ENCODE measurements at regions not wholly inside any gene's neighbourhood (a gene's known extent, or its start where the extent isn't known, plus 50 kb on each side); places are given as distances from the start of the nearest gene placed in this dataset.
A peak's percentile ranks its signal among the peaks of the same experiment; 100 is the strongest.

DNA sequence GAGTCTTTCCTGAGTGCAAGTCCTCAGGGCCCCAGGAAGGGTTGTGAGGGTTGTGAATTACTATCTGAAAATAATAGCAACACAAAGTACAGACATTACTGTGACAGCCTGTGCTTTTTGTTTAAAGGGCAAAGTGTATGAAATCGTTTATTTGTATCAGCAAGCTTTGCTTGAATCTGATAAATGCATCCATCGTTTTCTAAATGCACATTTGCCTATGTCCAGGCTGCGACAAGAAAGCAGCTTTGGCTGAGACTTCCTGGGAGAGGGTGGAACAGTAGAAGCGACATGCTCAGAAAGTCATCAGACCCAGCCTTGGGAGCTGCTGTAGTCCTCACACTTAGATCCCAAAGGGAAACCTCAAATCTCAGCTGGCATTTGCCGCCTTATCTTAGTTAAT lies 524.2 kb upstream of the SALL3 start:
- no peaks in the 10 kb centered on the region for H3K9me3 Mint-ChIP-seq
- H3K9me3 ChIP-seq: no peaks in the 10 kb centered on the region
- no peak overlapping the region for H3K27ac Mint-ChIP-seq

DNA sequence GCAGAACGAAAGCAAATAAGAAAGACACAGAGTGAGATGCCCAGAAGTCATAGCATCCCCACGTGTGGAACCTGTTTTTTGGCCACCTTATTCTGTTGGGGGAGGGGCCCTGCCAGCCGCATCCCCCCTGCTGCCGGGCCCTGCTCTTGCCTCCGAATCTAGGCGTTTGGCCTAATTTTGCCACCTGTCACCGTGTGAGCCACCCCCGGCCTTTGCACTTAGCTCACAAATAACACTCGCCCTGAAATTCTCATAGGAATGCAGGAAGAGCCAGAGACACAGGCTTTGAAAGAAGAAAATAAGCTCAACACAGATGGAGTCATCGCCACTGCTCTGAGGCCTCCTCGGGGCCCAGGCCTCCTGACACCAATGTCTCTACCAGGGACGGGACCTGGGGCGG lies 522.6 kb upstream of the SALL3 start:
- ATAC-seq (replicated peaks in 1 of 4): no peak
- H3K36me3 ChIP-seq (ENCODE audit: control insufficient read depth in 2 of 2, extremely low read depth in 1 of 2, insufficient read depth in 1 of 2, low read length in 1 of 2): no peaks in the 10 kb centered on the region
- POLR2A ChIA-PET: no interaction called here

More for the DNA sequence above, 524.2 kb upstream of the SALL3 start:
- H3K4me1 Mint-ChIP-seq: peaks cover 0 to 4% (median 0%) of the 10 kb centered on the region in 3 donors
- ATAC-seq (replicated peaks in 1 of 4) (no peak), DNase-seq (no peak)
- Histone ChIP-seq H3K4me3 (ENCODE audit: control insufficient read depth in 1 of 2, extremely low read depth in 1 of 2, low read length in 1 of 2) (no peak overlapping the region), H3K27me3 (replicated peaks in 1 of 2; ENCODE audit: control insufficient read depth in 2 of 2, extremely low read depth in 1 of 2, insufficient read depth in 2 of 2, low read length in 1 of 2) (no peaks in the 10 kb centered on the region), H3K4me1 (ENCODE audit: control insufficient read depth in 1 of 2, extremely low read depth in 1 of 2, insufficient read depth in 2 of 2, low read length in 2 of 2) (no peaks in the 10 kb centered on the region), H3K27ac (ENCODE audit: low read length) (no peak overlapping the region), H3K36me3 (ENCODE audit: control insufficient read depth in 2 of 2, extremely low read depth in 1 of 2, insufficient read depth in 1 of 2, low read length in 1 of 2) (no peaks in the 10 kb centered on the region)
- H3K27me3 Mint-ChIP-seq: no peaks in the 10 kb centered on the region
- H3K36me3 Mint-ChIP-seq: no peaks in the 10 kb centered on the region
- ChIA-PET POLR2A (no interaction called here), CTCF (interaction anchor here in 1 of 2 donors (0.6 kb wide), 1 partner anchor 20 kb away, joined by 3 read pairs; no protein-coding TSS in a partner anchor)
- WGBS (ENCODE audit: insufficient coverage): 100% methylated on average over 2 of the region's 5 CpGs
- no peak overlapping the region for H3K4me3 Mint-ChIP-seq

DNA sequence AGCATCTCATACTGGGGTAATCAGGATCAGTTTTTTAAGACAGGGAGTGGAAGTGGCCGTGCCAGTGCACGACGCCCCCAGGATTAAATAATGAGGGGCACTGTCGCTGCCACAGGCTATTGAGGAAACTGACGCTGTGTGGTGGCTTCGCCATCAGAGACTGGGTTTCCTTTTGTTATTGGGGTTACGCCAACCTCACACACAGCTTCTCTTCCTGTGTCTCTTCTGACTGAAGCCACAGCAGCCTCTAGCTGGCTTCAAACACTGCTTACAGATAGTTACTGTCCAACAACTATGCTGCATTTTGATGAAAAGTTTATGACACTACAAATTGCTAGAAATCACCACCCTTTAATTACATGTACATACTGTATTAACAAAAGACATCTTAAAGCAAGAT lies 521.9 kb upstream of the SALL3 start:
- ATAC-seq (replicated peaks in 1 of 4): peak in 1 of 4 experiments; percentile 46
- no peaks in the 10 kb centered on the region for H3K36me3 Mint-ChIP-seq
- Histone ChIP-seq H3K27ac (ENCODE audit: low read length) (no peak overlapping the region), H3K9me3 (no peaks in the 10 kb centered on the region), H3K4me3 (ENCODE audit: control insufficient read depth in 1 of 2, extremely low read depth in 1 of 2, low read length in 1 of 2) (no peak overlapping the region), H3K27me3 (replicated peaks in 1 of 2; ENCODE audit: control insufficient read depth in 2 of 2, extremely low read depth in 1 of 2, insufficient read depth in 2 of 2, low read length in 1 of 2) (no peaks in the 10 kb centered on the region), H3K4me1 (ENCODE audit: control insufficient read depth in 1 of 2, extremely low read depth in 1 of 2, insufficient read depth in 2 of 2, low read length in 2 of 2) (no peaks in the 10 kb centered on the region), H3K36me3 (ENCODE audit: control insufficient read depth in 2 of 2, extremely low read depth in 1 of 2, insufficient read depth in 1 of 2, low read length in 1 of 2) (no peaks in the 10 kb centered on the region)
- H3K4me1 Mint-ChIP-seq: peaks cover 0 to 4% (median 0%) of the 10 kb centered on the region in 3 donors
- no peak overlapping the region for H3K27ac Mint-ChIP-seq
- H3K4me3 Mint-ChIP-seq: no peak overlapping the region
- ChIA-PET CTCF (interaction anchor here in 1 of 2 donors (0.6 kb wide), 1 partner anchor 237 kb away, joined by 3 read pairs; no protein-coding TSS in a partner anchor), POLR2A (no interaction called here)
- peaks cover 0 to 5% (median 2%) of the 10 kb centered on the region in 3 donors for H3K9me3 Mint-ChIP-seq
- H3K27me3 Mint-ChIP-seq: no peaks in the 10 kb centered on the region
- DNase-seq: no peak
- 35% methylated on average over 7 of the region's 7 CpGs for WGBS (ENCODE audit: insufficient coverage)

More for the DNA sequence above, 522.6 kb upstream of the SALL3 start:
- CTCF ChIA-PET: interaction anchor here in 1 of 2 donors (0.6 kb wide), 1 partner anchor 238 kb away, joined by 3 read pairs; no protein-coding TSS in a partner anchor
- WGBS (ENCODE audit: insufficient coverage): 77% methylated on average over 11 of the region's 13 CpGs
- no peak for DNase-seq
- no peaks in the 10 kb centered on the region for H3K27me3 ChIP-seq (replicated peaks in 1 of 2; ENCODE audit: control insufficient read depth in 2 of 2, extremely low read depth in 1 of 2, insufficient read depth in 2 of 2, low read length in 1 of 2)
- H3K4me1 ChIP-seq (ENCODE audit: control insufficient read depth in 1 of 2, extremely low read depth in 1 of 2, insufficient read depth in 2 of 2, low read length in 2 of 2): no peaks in the 10 kb centered on the region
- H3K9me3 Mint-ChIP-seq: peaks cover 0 to 4% (median 2%) of the 10 kb centered on the region in 3 donors
- H3K9me3 ChIP-seq: no peaks in the 10 kb centered on the region
- H3K4me3 ChIP-seq (ENCODE audit: control insufficient read depth in 1 of 2, extremely low read depth in 1 of 2, low read length in 1 of 2): no peak overlapping the region
- H3K27me3 Mint-ChIP-seq: no peaks in the 10 kb centered on the region
- H3K27ac Mint-ChIP-seq: no peak overlapping the region
- H3K4me1 Mint-ChIP-seq: peaks cover 0 to 4% (median 0%) of the 10 kb centered on the region in 3 donors
- no peaks in the 10 kb centered on the region for H3K36me3 Mint-ChIP-seq
- no peak overlapping the region for H3K27ac ChIP-seq (ENCODE audit: low read length)
- no peak overlapping the region for H3K4me3 Mint-ChIP-seq

DNA sequence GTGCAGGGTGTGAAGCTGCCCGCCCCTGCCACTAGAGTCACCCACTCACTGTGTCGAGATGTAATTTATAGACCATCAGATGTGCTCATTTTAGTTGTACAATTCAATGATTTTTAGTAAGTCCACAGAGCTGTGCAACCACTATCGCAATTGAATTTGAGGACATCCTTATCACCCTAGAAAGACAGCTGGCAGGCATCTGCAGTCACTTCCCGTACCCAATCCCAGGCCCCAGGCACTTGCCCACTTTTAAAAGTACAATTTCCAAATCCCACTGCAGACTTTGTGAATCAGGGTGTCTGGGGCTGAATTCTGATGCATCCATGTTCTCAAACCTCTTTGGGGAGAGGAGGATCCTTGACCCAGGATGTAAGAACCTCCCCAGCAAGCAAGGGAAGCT lies 521.3 kb upstream of the SALL3 start:
- peaks cover 0 to 6% (median 3%) of the 10 kb centered on the region in 3 donors for H3K9me3 Mint-ChIP-seq
- H3K4me3 Mint-ChIP-seq: no peak overlapping the region
- no peak overlapping the region for H3K27ac ChIP-seq (ENCODE audit: low read length)
- no peaks in the 10 kb centered on the region for H3K27me3 ChIP-seq (replicated peaks in 1 of 2; ENCODE audit: control insufficient read depth in 2 of 2, extremely low read depth in 1 of 2, insufficient read depth in 2 of 2, low read length in 1 of 2)
- no peak overlapping the region for H3K27ac Mint-ChIP-seq
- no peaks in the 10 kb centered on the region for H3K27me3 Mint-ChIP-seq
- WGBS (ENCODE audit: insufficient coverage): 45% methylated on average over 2 of the region's 4 CpGs
- H3K36me3 Mint-ChIP-seq: no peaks in the 10 kb centered on the region
- no peak for ATAC-seq (replicated peaks in 1 of 4)
- no peaks in the 10 kb centered on the region for H3K9me3 ChIP-seq
- H3K4me3 ChIP-seq (ENCODE audit: control insufficient read depth in 1 of 2, extremely low read depth in 1 of 2, low read length in 1 of 2): no peak overlapping the region
- ChIA-PET POLR2A (no interaction called here), CTCF (no interaction called here)
- DNase-seq: no peak
- H3K4me1 Mint-ChIP-seq: peaks cover 0 to 4% (median 0%) of the 10 kb centered on the region in 3 donors
- H3K36me3 ChIP-seq (ENCODE audit: control insufficient read depth in 2 of 2, extremely low read depth in 1 of 2, insufficient read depth in 1 of 2, low read length in 1 of 2): no peaks in the 10 kb centered on the region
- no peaks in the 10 kb centered on the region for H3K4me1 ChIP-seq (ENCODE audit: control insufficient read depth in 1 of 2, extremely low read depth in 1 of 2, insufficient read depth in 2 of 2, low read length in 2 of 2)

DNA sequence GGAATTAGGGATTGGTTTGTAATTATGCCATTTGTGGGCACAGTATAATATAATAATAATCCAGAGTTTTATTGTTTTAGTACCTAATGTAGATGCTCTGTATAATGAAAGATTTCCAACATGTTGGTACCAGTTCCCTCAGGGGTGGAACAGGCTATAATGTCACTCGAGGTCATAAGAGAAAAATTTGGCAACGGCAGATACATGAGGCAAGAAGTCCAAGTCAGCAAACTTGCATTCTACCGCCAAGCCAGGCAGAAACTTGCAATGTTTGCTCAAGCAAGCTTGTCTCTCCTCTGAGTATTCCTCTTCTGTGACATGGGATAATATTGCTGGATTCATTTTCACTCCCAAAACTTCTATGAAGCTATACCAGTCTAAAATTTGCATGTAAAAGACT lies 520.0 kb upstream of the SALL3 start:
- 70% methylated on average over 2 of the region's 3 CpGs for WGBS (ENCODE audit: insufficient coverage)
- Mint-ChIP-seq H3K9me3 (peaks cover 0 to 18% (median 15%) of the 10 kb centered on the region in 3 donors), H3K4me1 (peaks cover 0 to 4% (median 0%) of the 10 kb centered on the region in 3 donors), H3K4me3 (no peak overlapping the region), H3K36me3 (no peaks in the 10 kb centered on the region), H3K27ac (no peak overlapping the region), H3K27me3 (no peaks in the 10 kb centered on the region)
- ATAC-seq (replicated peaks in 1 of 4): no peak
- Histone ChIP-seq H3K27me3 (replicated peaks in 1 of 2; ENCODE audit: control insufficient read depth in 2 of 2, extremely low read depth in 1 of 2, insufficient read depth in 2 of 2, low read length in 1 of 2) (no peaks in the 10 kb centered on the region), H3K4me1 (ENCODE audit: control insufficient read depth in 1 of 2, extremely low read depth in 1 of 2, insufficient read depth in 2 of 2, low read length in 2 of 2) (no peaks in the 10 kb centered on the region), H3K9me3 (no peaks in the 10 kb centered on the region), H3K4me3 (ENCODE audit: control insufficient read depth in 1 of 2, extremely low read depth in 1 of 2, low read length in 1 of 2) (no peak overlapping the region), H3K36me3 (ENCODE audit: control insufficient read depth in 2 of 2, extremely low read depth in 1 of 2, insufficient read depth in 1 of 2, low read length in 1 of 2) (no peaks in the 10 kb centered on the region), H3K27ac (ENCODE audit: low read length) (no peak overlapping the region)
- no peak for DNase-seq
- ChIA-PET POLR2A (no interaction called here), CTCF (no interaction called here)

DNA sequence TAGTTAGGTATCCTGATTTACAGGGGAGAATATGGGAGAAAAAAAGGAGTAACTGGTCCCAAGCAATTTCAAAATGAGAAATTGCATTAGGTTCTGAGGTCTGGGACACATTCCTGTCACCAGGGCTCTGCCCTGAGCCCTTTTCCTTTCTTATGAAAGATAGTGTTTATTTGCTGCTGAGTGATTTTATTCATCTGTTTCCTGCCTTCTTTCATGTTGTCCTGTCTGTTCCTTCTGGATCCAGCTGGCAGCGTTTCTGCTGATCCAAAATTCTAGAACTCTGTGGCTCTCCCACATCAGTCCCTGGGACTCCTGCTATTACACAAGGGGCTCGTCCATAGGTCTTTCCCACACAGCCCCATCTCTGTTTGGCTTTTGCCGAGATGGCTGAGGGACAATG lies 519.1 kb upstream of the SALL3 start:
- H3K27me3 Mint-ChIP-seq: no peaks in the 10 kb centered on the region
- Histone ChIP-seq H3K27ac (ENCODE audit: low read length) (no peak overlapping the region), H3K36me3 (ENCODE audit: control insufficient read depth in 2 of 2, extremely low read depth in 1 of 2, insufficient read depth in 1 of 2, low read length in 1 of 2) (no peaks in the 10 kb centered on the region), H3K4me1 (ENCODE audit: control insufficient read depth in 1 of 2, extremely low read depth in 1 of 2, insufficient read depth in 2 of 2, low read length in 2 of 2) (no peaks in the 10 kb centered on the region), H3K27me3 (replicated peaks in 1 of 2; ENCODE audit: control insufficient read depth in 2 of 2, extremely low read depth in 1 of 2, insufficient read depth in 2 of 2, low read length in 1 of 2) (no peaks in the 10 kb centered on the region), H3K4me3 (ENCODE audit: control insufficient read depth in 1 of 2, extremely low read depth in 1 of 2, low read length in 1 of 2) (no peak overlapping the region), H3K9me3 (no peaks in the 10 kb centered on the region)
- WGBS (ENCODE audit: insufficient coverage): 89% methylated on average over 1 of the region's 3 CpGs
- POLR2A ChIA-PET: no interaction called here
- CTCF ChIA-PET: no interaction called here
- H3K9me3 Mint-ChIP-seq: peaks cover 0 to 27% (median 17%) of the 10 kb centered on the region in 3 donors
- peaks cover 0 to 4% (median 0%) of the 10 kb centered on the region in 3 donors for H3K4me1 Mint-ChIP-seq
- H3K4me3 Mint-ChIP-seq: no peak overlapping the region
- H3K27ac Mint-ChIP-seq: no peak overlapping the region
- ATAC-seq (replicated peaks in 1 of 4): no peak
- DNase-seq: no peak
- H3K36me3 Mint-ChIP-seq: no peaks in the 10 kb centered on the region

DNA sequence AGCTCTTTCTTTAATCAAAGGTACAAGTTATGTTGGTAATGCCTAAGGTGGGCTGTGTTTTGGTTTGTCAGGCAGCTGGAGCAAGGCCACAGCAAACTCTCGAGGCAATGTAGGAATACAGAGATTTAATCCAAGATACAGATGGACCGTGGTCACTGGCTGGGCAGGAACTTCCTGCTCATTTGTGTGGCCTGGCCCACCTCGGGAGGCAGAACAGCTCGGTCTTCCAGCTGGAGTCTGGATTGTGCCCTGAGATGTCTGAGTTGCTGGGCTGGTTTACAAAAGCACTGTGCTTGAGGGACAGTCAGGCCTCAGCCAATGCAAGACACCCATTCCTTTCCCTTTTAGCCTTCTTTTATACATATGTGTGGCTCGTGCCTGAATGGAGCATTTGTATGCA lies 506.1 kb upstream of the SALL3 start:
- Mint-ChIP-seq H3K36me3 (no peaks in the 10 kb centered on the region), H3K4me1 (no peaks in the 10 kb centered on the region), H3K27me3 (peaks cover 0 to 2% of the 10 kb centered on the region in 2 donors), H3K4me3 (no peak overlapping the region), H3K9me3 (no peaks in the 10 kb centered on the region), H3K27ac (no peak overlapping the region)
- ChIA-PET POLR2A (no interaction called here), CTCF (no interaction called here)
- Histone ChIP-seq H3K4me3 (ENCODE audit: control insufficient read depth in 1 of 2, extremely low read depth in 1 of 2, low read length in 1 of 2) (no peak overlapping the region), H3K36me3 (ENCODE audit: control insufficient read depth in 2 of 2, extremely low read depth in 1 of 2, insufficient read depth in 1 of 2, low read length in 1 of 2) (no peaks in the 10 kb centered on the region), H3K9me3 (no peaks in the 10 kb centered on the region), H3K27me3 (replicated peaks in 1 of 2; ENCODE audit: control insufficient read depth in 2 of 2, extremely low read depth in 1 of 2, insufficient read depth in 2 of 2, low read length in 1 of 2) (peaks cover 0 to 2% of the 10 kb centered on the region in 2 experiments), H3K27ac (ENCODE audit: low read length) (no peak overlapping the region), H3K4me1 (ENCODE audit: control insufficient read depth in 1 of 2, extremely low read depth in 1 of 2, insufficient read depth in 2 of 2, low read length in 2 of 2) (no peaks in the 10 kb centered on the region)
- DNase-seq: no peak
- WGBS (ENCODE audit: insufficient coverage): 73% methylated on average over 4 of the region's 5 CpGs
- ATAC-seq (replicated peaks in 1 of 4): no peak
